Lower leg skin (tissue), 4 donors: ENCODE measurements at regions not wholly inside any gene's neighbourhood (a gene's known extent, or its start where the extent isn't known, plus 50 kb on each side); places are given as distances from the start of the nearest gene placed in this dataset.
"Not testable (repeated sequence)": the region's sequence is repeated elsewhere in the genome, so short reads cannot be mapped to it uniquely, and the experiment has no call there.

Experiments used
- DNase-seq, 2 donors: peaks; one replicate each; pipeline ENCODE4 v3.0.0-alpha.2; 2019; ENCODE audit warnings: low spot score in 2 of 2
- H3K4me3 ChIP-seq: fragments of 200-600 bp; sonication (generic); 2 replicates; pipeline ENCODE4 v1.5.1; 2017; ENCODE audit warnings: mild to moderate bottlenecking, low read depth; ENCODE audit not compliant: poor library complexity, severe bottlenecking
- POLR2A ChIP-seq, 2 donors: fragments of 450-650 bp; IDR thresholded peaks; one replicate each; pipeline ENCODE4 v1.6.1; 2016 to 2017; ENCODE audit warnings: antibody characterized with exemption in 2 of 2, mild to moderate bottlenecking in 1 of 2, moderate library complexity in 1 of 2
- WGBS, 2 donors: methylation state at CpG; one replicate each; pipeline ENCODE4 v1.1.5; 2018; 5-methylcytosine and 5-hydroxymethylcytosine counted together
- intact Hi-C: fragments of 100-400 bp; cut with DNase I; formaldehyde crosslinking; loops from one replicate; pipeline ENCODE4 v1.15.0; 2023; ENCODE audit warnings: low total_unique reads
- TF ChIP-seq, protein P1 (sequence below), 3 donors: fragments of 450-650 bp; IDR thresholded peaks; one replicate each; pipeline ENCODE4 v1.5.1; 2016; ENCODE audit warnings: antibody characterized with exemption in 3 of 3, mild to moderate bottlenecking in 3 of 3, moderate library complexity in 2 of 3

DNA sequence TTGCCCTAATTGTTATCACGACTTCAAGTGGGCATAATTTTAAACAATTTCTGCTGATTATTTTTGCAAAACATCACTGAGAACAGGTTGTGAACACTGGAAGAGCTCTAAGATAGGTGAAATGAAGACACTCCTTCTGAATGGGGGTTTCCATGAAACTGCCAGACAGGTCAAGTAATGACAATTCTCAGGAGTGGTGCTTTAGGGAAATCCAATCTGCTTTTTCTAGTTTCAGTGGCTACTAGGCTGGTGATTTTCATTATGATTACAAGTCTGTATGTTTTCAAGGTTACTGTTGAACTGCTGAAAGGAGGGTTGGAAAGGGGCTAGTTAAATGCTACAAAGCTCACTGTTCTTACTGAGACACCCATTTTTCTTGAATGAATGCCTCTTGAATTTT, 1724.2 kb downstream of the PCDH9 start:
- intact Hi-C loops: no loop called here
- no peak overlapping the region for H3K4me3 ChIP-seq
- TF ChIP-seq POLR2A (IDR thresholded peaks at IDR 0.05): no peak
- TF ChIP-seq, protein P1, sequence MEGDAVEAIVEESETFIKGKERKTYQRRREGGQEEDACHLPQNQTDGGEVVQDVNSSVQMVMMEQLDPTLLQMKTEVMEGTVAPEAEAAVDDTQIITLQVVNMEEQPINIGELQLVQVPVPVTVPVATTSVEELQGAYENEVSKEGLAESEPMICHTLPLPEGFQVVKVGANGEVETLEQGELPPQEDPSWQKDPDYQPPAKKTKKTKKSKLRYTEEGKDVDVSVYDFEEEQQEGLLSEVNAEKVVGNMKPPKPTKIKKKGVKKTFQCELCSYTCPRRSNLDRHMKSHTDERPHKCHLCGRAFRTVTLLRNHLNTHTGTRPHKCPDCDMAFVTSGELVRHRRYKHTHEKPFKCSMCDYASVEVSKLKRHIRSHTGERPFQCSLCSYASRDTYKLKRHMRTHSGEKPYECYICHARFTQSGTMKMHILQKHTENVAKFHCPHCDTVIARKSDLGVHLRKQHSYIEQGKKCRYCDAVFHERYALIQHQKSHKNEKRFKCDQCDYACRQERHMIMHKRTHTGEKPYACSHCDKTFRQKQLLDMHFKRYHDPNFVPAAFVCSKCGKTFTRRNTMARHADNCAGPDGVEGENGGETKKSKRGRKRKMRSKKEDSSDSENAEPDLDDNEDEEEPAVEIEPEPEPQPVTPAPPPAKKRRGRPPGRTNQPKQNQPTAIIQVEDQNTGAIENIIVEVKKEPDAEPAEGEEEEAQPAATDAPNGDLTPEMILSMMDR (IDR thresholded peaks at IDR 0.05): no peak
- no peak for DNase-seq
- 68 to 96% methylated on average over 1 of the region's 1 CpG for WGBS, 2 donors

DNA sequence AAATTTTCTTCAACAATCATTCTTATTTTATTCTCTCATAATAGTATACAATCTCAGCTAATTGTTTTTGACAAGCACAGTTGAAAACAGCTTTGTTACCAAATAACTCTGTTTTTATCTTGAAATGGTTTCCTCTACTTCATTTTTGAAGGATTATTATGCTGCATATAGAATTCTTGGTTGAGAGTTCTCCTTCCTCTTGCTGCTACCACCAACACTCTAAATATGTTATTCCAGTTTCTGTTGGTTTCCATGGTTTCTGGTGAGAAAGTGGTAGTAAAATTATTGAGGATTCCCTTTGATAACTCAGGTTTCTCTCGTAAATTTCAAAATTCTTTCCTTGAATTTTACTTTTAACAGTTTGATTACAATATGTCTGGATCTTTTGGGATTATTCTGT, 1725.9 kb downstream of the PCDH9 start:
- H3K4me3 ChIP-seq: no peak overlapping the region
- DNase-seq: no peak
- intact Hi-C loops: no loop called here
- 85 to 89% methylated on average over 1 of the region's 1 CpG for WGBS, 2 donors
- TF ChIP-seq, protein P1 (IDR thresholded peaks at IDR 0.05): no peak
- no peak for TF ChIP-seq POLR2A (IDR thresholded peaks at IDR 0.05)

DNA sequence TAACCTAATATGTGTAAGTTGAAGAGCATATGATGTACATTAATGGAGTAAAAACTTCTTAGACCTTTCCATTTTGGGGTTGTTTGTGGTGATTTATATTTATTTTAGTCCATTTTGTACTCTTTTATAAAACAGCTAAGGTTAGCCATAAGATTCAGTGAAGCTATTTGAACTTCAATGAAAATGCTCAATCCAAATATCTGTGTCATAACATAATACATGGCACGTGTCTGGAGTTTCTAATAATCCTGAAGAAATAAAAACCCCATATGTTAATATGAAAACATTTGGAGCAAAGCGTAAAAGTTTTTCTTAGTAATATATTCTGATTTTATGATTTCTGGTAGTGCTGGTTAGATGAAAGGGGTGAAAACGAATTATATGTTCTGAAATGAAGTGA, 1729.7 kb downstream of the PCDH9 start:
- no peak for TF ChIP-seq POLR2A (IDR thresholded peaks at IDR 0.05)
- TF ChIP-seq, protein P1 (IDR thresholded peaks at IDR 0.05): no peak
- 51 to 62% methylated on average over 3 of the region's 3 CpGs for WGBS, 2 donors
- intact Hi-C loops: no loop called here
- DNase-seq: no peak
- no peak overlapping the region for H3K4me3 ChIP-seq

DNA sequence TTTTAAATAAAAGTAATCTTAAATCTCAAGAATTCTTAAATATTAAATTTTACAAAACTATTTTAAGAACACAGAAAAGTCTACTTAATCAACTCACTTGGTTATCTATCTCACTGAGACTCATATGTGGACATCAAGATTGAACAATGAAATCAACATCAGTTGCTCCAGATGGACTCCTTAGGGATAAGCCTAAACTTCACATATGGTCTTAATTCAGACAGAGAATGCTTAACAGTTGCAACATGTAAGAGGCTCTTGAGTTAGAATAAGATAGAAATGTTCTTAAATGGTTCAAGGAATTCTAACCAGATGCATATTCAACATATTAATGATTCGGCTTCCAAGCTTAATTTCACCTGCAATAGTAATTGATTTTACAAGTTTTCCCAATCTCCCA, 1730.9 kb downstream of the PCDH9 start:
- no peak for TF ChIP-seq POLR2A (IDR thresholded peaks at IDR 0.05)
- TF ChIP-seq, protein P1 (IDR thresholded peaks at IDR 0.05): no peak
- no peak for DNase-seq
- 57 to 60% methylated on average over 1 of the region's 1 CpG for WGBS, 2 donors
- intact Hi-C loops: no loop called here
- H3K4me3 ChIP-seq: no peak overlapping the region

DNA sequence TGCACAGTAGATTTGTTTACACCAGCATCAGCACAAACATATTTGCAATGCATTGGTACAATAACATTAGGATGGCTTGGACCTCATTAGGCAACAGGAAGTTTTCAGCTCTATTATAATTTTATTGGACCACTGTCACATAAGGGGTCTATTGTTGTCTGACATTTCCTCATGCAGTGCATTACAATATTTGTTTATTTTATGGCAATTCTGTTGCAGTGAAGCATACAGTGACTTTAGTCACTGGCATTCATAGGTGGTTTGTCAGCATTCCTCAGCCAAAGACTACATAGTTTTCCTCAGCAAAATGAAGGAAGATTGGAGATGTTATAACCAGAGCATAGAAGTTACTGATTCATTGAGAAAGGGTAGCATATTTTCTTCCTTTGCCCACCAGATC, 1732.9 kb downstream of the PCDH9 start:
- no peak for DNase-seq
- H3K4me3 ChIP-seq: no peak overlapping the region
- TF ChIP-seq POLR2A (IDR thresholded peaks at IDR 0.05): no peak
- TF ChIP-seq, protein P1 (IDR thresholded peaks at IDR 0.05): no peak
- intact Hi-C loops: no loop called here

DNA sequence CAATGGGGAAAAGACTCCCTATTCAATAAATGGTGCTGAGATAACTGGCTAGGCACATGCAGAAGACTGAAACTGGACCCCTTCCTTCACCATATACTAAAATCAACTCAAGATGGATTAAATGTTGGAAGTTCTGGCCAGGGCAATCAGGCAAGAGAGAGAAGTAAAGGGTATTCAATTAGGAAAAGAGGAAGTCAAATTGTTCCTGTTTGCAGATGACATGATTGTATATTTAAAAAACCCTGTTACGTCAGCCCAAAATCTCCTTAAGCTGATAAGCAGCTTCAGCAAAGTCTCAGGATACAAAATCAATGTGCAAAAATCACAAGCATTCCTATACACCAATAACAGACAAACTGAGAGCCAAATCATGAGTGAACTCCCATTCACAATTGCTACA, 1739.4 kb downstream of the PCDH9 start:
- intact Hi-C loops, H3K4me3 ChIP-seq, DNase-seq: not testable (repeated sequence)
- WGBS, 2 donors: 73 to 79% methylated on average over 1 of the region's 1 CpG
